ENCODE measurements at regions not wholly inside any gene's neighbourhood (a gene's known extent, or its start where the extent isn't known, plus 50 kb on each side); places are given as distances from the start of the nearest gene placed in this dataset.

DNA sequence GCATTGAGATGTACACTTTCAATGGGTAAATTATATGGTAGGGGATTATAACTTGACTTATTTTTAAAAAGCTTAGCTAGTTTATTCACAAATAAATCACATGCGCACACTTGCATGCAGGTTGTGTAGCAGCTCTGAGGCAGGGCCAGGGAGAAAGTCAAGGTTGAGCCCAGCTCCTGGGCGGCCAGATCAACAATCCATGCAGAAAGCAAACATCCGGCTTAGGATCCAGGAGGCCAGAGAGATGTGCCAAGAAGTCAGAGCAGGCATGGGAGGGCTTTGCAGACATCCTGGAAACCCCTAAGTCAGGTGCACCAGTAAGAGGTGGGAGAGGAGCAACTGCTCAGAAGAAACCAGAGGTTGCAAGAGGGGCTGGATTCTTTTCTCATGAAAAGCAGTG is 186.5 kb downstream of the AXIN2 start:
- TF ChIP-seq, protein P1, sequence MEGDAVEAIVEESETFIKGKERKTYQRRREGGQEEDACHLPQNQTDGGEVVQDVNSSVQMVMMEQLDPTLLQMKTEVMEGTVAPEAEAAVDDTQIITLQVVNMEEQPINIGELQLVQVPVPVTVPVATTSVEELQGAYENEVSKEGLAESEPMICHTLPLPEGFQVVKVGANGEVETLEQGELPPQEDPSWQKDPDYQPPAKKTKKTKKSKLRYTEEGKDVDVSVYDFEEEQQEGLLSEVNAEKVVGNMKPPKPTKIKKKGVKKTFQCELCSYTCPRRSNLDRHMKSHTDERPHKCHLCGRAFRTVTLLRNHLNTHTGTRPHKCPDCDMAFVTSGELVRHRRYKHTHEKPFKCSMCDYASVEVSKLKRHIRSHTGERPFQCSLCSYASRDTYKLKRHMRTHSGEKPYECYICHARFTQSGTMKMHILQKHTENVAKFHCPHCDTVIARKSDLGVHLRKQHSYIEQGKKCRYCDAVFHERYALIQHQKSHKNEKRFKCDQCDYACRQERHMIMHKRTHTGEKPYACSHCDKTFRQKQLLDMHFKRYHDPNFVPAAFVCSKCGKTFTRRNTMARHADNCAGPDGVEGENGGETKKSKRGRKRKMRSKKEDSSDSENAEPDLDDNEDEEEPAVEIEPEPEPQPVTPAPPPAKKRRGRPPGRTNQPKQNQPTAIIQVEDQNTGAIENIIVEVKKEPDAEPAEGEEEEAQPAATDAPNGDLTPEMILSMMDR (IDR thresholded peaks at IDR 0.05; ENCODE audit: borderline replicate concordance, extremely low read depth, insufficient read depth) = no peak
- Histone ChIP-seq H3K9me3 (ENCODE audit: control insufficient read depth in 2 of 3, insufficient read depth in 1 of 3, low read length in 3 of 3) (no peaks in the 10 kb centered on the region), H3K4me1 (ENCODE audit: control insufficient read depth in 2 of 3, insufficient read depth in 2 of 3, low read depth in 1 of 3, low read length in 3 of 3) (no peaks in the 10 kb centered on the region), H3K36me3 (ENCODE audit: control insufficient read depth in 2 of 3, insufficient read depth in 3 of 3, low read length in 3 of 3) (no peaks in the 10 kb centered on the region), H3K27ac (ENCODE audit: low read depth in 2 of 2, low read length in 2 of 2) (no peak overlapping the region), H3K4me3 (ENCODE audit: low read length in 3 of 3) (no peak overlapping the region), H3K9ac (ENCODE audit: low read length in 3 of 3) (no peak overlapping the region), H3K27me3 (ENCODE audit: control insufficient read depth, insufficient read depth, low read length) (no peaks in the 10 kb centered on the region)
- FAIRE-seq (no peak), DNase-seq (no peak)
- intact Hi-C loops (cut with DNase I) = no loop called here

DNA sequence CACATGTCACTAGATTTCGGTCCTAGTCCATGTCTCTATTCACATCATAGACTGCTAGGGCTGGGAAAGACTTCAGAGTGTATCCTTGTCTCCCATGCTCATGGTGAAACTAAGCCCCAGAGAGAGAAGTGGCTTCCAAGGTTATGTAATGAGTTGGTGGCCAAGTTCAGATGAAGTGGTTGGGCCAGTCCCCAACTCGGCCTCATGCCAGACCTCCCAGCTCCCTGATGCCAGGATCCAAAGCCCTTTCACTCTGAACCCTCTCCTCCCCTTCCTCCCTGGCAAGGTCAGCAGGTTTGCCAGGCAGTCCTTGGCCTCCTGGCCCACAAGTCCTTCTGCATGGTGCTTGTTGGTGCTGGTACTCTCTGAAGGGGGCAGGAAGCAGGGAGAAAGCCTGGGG is 189.7 kb downstream of the AXIN2 start:
- DNase-seq (no peak), FAIRE-seq (no peak)
- Histone ChIP-seq H3K27me3 (ENCODE audit: control insufficient read depth, insufficient read depth, low read length) (no peaks in the 10 kb centered on the region), H3K9ac (ENCODE audit: low read length in 3 of 3) (no peak overlapping the region), H3K36me3 (ENCODE audit: control insufficient read depth in 2 of 3, insufficient read depth in 3 of 3, low read length in 3 of 3) (no peaks in the 10 kb centered on the region), H3K4me1 (ENCODE audit: control insufficient read depth in 2 of 3, insufficient read depth in 2 of 3, low read depth in 1 of 3, low read length in 3 of 3) (no peaks in the 10 kb centered on the region), H3K4me3 (ENCODE audit: low read length in 3 of 3) (no peak overlapping the region), H3K9me3 (ENCODE audit: control insufficient read depth in 2 of 3, insufficient read depth in 1 of 3, low read length in 3 of 3) (no peaks in the 10 kb centered on the region), H3K27ac (ENCODE audit: low read depth in 2 of 2, low read length in 2 of 2) (no peak overlapping the region)
- intact Hi-C loops (cut with DNase I) = no loop called here
- TF ChIP-seq, protein P1 (IDR thresholded peaks at IDR 0.05; ENCODE audit: borderline replicate concordance, extremely low read depth, insufficient read depth) = no peak

DNA sequence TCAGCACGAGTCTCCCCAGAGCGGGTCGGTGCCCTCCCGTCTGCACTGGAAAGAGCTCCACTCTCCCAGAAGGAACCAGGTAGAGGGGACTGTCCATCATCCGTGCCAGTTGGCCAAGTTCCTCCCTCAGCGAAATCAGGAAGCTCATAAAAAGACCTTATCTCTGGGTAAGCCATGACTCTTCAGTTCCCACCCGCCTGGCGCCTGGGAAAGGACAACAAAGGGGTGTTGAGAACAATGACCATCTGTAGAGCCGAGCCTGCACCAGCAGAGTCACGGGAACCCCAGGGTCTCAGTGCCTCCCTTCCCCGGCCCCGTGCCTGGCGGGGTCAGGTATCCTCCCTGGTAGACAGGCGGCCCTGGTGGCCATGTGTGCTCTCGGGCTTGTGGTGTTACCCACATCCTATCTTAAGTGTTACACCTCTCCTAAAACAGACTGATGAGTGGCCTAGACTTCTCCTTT is 190.7 kb downstream of the AXIN2 start:
- FAIRE-seq = no peak
- H3K9ac ChIP-seq (ENCODE audit: low read length in 3 of 3) = no peak overlapping the region
- no peaks in the 10 kb centered on the region for H3K9me3 ChIP-seq (ENCODE audit: control insufficient read depth in 2 of 3, insufficient read depth in 1 of 3, low read length in 3 of 3)
- H3K27ac ChIP-seq (ENCODE audit: low read depth in 2 of 2, low read length in 2 of 2) = no peak overlapping the region
- TF ChIP-seq, protein P1 (IDR thresholded peaks at IDR 0.05; ENCODE audit: borderline replicate concordance, extremely low read depth, insufficient read depth) = no peak
- intact Hi-C loops (cut with DNase I) = no loop called here
- H3K36me3 ChIP-seq (ENCODE audit: control insufficient read depth in 2 of 3, insufficient read depth in 3 of 3, low read length in 3 of 3) = no peaks in the 10 kb centered on the region
- no peak overlapping the region for H3K4me3 ChIP-seq (ENCODE audit: low read length in 3 of 3)
- no peak for DNase-seq
- H3K4me1 ChIP-seq (ENCODE audit: control insufficient read depth in 2 of 3, insufficient read depth in 2 of 3, low read depth in 1 of 3, low read length in 3 of 3) = no peaks in the 10 kb centered on the region
- H3K27me3 ChIP-seq (ENCODE audit: control insufficient read depth, insufficient read depth, low read length) = no peaks in the 10 kb centered on the region

DNA sequence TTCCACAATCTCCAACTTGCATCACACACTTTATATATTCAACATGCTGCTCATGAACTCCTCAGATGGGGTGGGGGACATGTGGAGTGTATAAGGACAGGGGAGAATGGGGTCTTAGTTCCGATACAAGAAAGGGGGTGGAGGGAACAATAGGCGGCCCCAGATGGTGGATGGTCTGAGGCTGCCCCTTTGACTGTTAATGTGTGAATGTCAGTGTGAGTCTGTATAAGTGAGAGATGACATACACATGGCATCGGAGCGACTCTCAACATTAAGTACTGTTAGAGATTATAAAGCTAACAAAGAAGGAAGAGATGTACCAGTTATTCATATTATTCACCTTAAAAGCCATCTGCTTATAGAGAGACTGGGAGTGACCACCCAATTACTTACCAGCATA is 193.1 kb downstream of the AXIN2 start:
- Histone ChIP-seq H3K4me3 (ENCODE audit: low read length in 3 of 3) (no peak overlapping the region), H3K9ac (ENCODE audit: low read length in 3 of 3) (no peak overlapping the region), H3K27me3 (ENCODE audit: control insufficient read depth, insufficient read depth, low read length) (no peaks in the 10 kb centered on the region), H3K9me3 (ENCODE audit: control insufficient read depth in 2 of 3, insufficient read depth in 1 of 3, low read length in 3 of 3) (no peaks in the 10 kb centered on the region), H3K4me1 (ENCODE audit: control insufficient read depth in 2 of 3, insufficient read depth in 2 of 3, low read depth in 1 of 3, low read length in 3 of 3) (no peaks in the 10 kb centered on the region), H3K27ac (ENCODE audit: low read depth in 2 of 2, low read length in 2 of 2) (no peak overlapping the region), H3K36me3 (ENCODE audit: control insufficient read depth in 2 of 3, insufficient read depth in 3 of 3, low read length in 3 of 3) (no peaks in the 10 kb centered on the region)
- FAIRE-seq (no peak), DNase-seq (no peak)
- TF ChIP-seq, protein P1 (IDR thresholded peaks at IDR 0.05; ENCODE audit: borderline replicate concordance, extremely low read depth, insufficient read depth) = no peak
- intact Hi-C loops (cut with DNase I) = no loop called here
